ENCODE measurements at regions not wholly inside any gene's neighbourhood (a gene's known extent, or its start where the extent isn't known, plus 50 kb on each side); places are given as distances from the start of the nearest gene placed in this dataset.

DNA sequence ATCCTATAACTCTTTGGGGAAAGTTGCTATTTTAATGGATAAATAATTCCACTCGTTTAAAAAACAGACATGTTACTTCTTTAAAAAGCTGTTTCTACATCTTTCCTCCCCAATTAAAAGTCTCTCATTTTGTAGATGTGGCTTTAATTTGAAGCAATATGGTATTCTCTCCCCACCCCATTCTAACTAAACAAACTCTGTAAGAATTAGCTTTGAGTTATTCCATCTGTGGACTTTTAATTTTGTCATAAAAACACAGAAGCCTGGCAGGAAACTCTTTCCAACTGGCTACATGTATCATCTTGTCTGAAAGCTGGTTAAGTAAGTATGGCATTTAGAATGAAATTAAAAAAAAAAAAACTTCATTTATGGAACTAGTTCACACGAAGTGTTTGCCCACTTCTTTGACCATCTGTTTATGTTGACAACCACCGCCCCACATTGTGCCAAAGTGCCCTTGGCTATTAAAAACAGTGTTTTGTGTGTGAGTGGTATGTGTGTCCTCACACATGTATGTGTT is 140.3 kb downstream of the NAA11 start:
- TF ChIP-seq, protein P1, sequence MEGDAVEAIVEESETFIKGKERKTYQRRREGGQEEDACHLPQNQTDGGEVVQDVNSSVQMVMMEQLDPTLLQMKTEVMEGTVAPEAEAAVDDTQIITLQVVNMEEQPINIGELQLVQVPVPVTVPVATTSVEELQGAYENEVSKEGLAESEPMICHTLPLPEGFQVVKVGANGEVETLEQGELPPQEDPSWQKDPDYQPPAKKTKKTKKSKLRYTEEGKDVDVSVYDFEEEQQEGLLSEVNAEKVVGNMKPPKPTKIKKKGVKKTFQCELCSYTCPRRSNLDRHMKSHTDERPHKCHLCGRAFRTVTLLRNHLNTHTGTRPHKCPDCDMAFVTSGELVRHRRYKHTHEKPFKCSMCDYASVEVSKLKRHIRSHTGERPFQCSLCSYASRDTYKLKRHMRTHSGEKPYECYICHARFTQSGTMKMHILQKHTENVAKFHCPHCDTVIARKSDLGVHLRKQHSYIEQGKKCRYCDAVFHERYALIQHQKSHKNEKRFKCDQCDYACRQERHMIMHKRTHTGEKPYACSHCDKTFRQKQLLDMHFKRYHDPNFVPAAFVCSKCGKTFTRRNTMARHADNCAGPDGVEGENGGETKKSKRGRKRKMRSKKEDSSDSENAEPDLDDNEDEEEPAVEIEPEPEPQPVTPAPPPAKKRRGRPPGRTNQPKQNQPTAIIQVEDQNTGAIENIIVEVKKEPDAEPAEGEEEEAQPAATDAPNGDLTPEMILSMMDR (IDR thresholded peaks at IDR 0.05) = no peak
- no peak for TF ChIP-seq POLR2A (IDR thresholded peaks at IDR 0.05)
